ENCODE measurements at regions not wholly inside any gene's neighbourhood (a gene's known extent, or its start where the extent isn't known, plus 50 kb on each side); places are given as distances from the start of the nearest gene placed in this dataset.
A peak's percentile ranks its signal among the peaks of the same experiment; 100 is the strongest.

DNA sequence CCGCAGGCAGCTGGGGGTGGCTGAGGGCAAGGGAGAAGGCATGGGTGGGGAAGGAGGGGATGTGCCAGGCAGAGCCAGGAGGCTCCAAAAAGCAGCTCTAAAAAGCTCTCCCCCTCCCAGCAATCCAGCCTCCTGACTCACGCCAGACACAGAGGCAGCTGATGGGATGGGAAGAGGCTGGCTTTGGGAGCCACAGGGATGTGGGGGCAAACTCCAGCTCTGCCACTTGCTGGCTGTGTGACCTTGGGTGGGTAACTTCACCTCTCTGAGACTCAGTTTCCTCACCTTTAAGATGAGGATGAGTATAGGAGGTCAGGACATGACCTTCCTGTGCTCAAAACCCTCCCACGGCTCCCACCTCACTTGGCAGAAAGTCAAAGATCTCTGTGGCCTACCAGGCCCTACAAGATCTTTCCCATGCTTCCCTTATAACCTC lies 148.9 kb downstream of the CEBPB start:
- no peak for TF ChIP-seq Cebpa-rat (IDR thresholded peaks at IDR 0.05)
- H4K20me1 ChIP-seq = peaks cover 71% of the 10 kb centered on the region
- no peak overlapping the region for H3K27ac ChIP-seq
- peak overlapping the region; percentile 39; the same call in 1 of the 2 replicates for H3K4me3 ChIP-seq
- peaks cover 71% of the 10 kb centered on the region for H3K4me1 ChIP-seq
- H3K27me3 ChIP-seq = peaks cover 50% of the 10 kb centered on the region
- H3K9ac ChIP-seq = 0 out of 2 replicates have a peak overlapping the region, but pooled peaks have one; percentile 15
- H3K36me3 ChIP-seq = no peaks in the 10 kb centered on the region
- peak overlapping the region; percentile 91 for H3K4me2 ChIP-seq
- H3K9me3 ChIP-seq = no peaks in the 10 kb centered on the region

DNA sequence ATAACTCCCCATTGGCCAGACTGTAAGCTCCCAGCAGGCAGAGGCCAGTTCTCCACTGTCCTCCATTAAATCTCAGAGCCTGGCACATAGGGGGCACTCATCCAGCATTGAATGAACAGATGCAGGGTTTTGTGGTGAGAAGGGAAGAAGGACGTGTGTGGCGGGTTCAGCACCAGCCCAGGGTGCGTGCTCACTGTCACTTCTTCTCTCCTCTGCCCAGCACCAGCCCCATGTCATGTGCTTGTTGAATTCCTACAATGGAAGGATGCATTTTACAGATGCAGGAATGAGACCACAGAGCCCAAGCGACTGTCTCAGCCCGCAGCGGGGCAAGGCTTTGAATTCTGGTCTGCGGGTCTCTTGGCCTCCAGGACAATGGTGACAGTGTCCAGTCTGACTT lies 149.9 kb downstream of the CEBPB start:
- H3K36me3 ChIP-seq = no peaks in the 10 kb centered on the region
- no peak overlapping the region for H3K4me3 ChIP-seq
- H4K20me1 ChIP-seq = peaks cover 73% of the 10 kb centered on the region
- no peak overlapping the region for H3K9ac ChIP-seq
- TF ChIP-seq Cebpa-rat (IDR thresholded peaks at IDR 0.05) = no peak
- H3K9me3 ChIP-seq = no peaks in the 10 kb centered on the region
- H3K27me3 ChIP-seq = peaks cover 61% of the 10 kb centered on the region
- peaks cover 82% of the 10 kb centered on the region for H3K4me1 ChIP-seq
- H3K4me2 ChIP-seq = 0 out of 2 replicates have a peak overlapping the region, but pooled peaks have one; percentile 91
- no peak overlapping the region for H3K27ac ChIP-seq

DNA sequence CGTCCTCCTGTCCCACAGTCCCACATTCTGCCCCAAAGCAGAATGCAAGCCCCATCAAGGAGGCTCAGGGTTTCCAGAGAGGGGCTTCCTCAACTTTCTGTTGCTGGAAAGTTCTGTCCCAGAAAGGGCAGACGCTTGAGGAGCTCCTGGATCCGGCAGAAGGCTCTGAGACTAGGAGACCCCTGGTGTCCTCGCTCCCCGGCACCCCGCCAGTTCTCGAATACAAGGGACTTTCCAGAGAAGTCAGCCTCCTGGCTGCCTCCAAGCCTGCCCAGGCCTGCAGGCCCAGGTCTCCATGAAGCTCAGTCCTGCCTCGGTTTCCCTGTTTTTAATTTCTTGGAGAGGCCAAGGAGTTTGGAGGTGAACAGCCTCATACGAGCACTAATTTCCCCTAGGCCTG lies 150.4 kb downstream of the CEBPB start:
- H3K27me3 ChIP-seq = peaks cover 62% of the 10 kb centered on the region
- no peaks in the 10 kb centered on the region for H3K9me3 ChIP-seq
- no peak overlapping the region for H3K4me3 ChIP-seq
- no peaks in the 10 kb centered on the region for H3K36me3 ChIP-seq
- H3K9ac ChIP-seq = no peak overlapping the region
- no peak for TF ChIP-seq Cebpa-rat (IDR thresholded peaks at IDR 0.05)
- H4K20me1 ChIP-seq = peaks cover 73% of the 10 kb centered on the region
- H3K4me2 ChIP-seq = 0 out of 2 replicates have a peak overlapping the region, but pooled peaks have one; percentile 58
- H3K27ac ChIP-seq = no peak overlapping the region
- H3K4me1 ChIP-seq = peaks cover 87% of the 10 kb centered on the region

GRCh38 chr20:50341880-50342637 lies 151.4 kb downstream of the CEBPB start:
- H3K9me3 ChIP-seq = no peaks in the 10 kb centered on the region
- no peak for TF ChIP-seq Cebpa-rat (IDR thresholded peaks at IDR 0.05)

DNA sequence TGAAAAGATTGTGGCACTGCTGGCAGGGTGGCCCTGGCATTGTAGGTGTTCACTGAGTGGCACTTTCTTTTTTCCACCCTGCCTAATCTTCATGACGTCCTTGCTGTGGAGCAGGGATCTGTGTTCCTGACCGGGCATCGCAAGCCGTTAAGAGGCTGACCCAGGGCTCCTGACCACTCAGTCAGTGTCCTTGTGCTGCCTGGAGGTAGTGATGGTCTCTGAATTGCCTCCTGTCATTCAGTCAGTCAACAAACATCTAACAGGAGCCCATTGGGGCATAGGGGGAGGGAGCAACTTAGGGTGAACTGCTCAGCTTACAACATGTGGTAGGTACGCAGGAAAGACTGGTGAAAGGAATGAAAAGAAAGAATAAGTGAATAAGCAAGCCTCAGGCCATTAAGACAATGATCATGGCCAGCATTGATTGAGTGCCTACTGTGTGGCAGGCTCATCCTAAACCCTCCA lies 152.0 kb downstream of the CEBPB start:
- Histone ChIP-seq H3K9ac (no peak overlapping the region), H4K20me1 (peaks cover 70% of the 10 kb centered on the region), H3K4me1 (peaks cover 100% of the 10 kb centered on the region), H3K4me3 (no peak overlapping the region), H3K36me3 (no peaks in the 10 kb centered on the region), H3K4me2 (peak overlapping the region; percentile 58), H3K27ac (no peak overlapping the region), H3K27me3 (peaks cover 62% of the 10 kb centered on the region), H3K9me3 (no peaks in the 10 kb centered on the region)
- TF ChIP-seq Cebpa-rat (IDR thresholded peaks at IDR 0.05) = no peak

More at GRCh38 chr20:50341880-50342637, 151.4 kb downstream of the CEBPB start:
- Histone ChIP-seq H3K9ac (no peak overlapping the region), H3K4me3 (no peak overlapping the region), H4K20me1 (peaks cover 73% of the 10 kb centered on the region), H3K27ac (no peak overlapping the region), H3K36me3 (no peaks in the 10 kb centered on the region), H3K4me2 (peak overlapping the region; percentile 58), H3K27me3 (peaks cover 62% of the 10 kb centered on the region), H3K4me1 (peaks cover 97% of the 10 kb centered on the region)

DNA sequence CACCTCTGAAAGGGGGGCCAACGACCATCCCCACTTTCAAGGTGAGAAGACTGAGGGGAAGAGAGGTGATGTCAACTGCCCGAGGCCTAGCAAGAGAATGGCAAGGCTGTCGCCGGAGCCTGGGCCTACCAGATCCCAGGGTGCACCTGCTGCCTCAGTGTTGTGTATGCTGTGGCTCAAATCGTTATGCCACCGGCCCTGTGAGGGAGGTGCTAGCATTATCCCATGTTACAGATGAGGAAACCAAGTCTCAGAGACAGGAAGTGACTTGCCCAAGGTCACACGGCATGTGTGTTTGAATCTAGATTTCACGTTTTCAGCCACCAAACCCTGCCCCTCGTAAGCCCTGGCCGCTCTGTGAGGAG lies 152.5 kb downstream of the CEBPB start:
- no peaks in the 10 kb centered on the region for H3K9me3 ChIP-seq
- no peak overlapping the region for H3K9ac ChIP-seq
- TF ChIP-seq Cebpa-rat (IDR thresholded peaks at IDR 0.05) = no peak
- peaks cover 100% of the 10 kb centered on the region for H3K4me1 ChIP-seq
- H3K27ac ChIP-seq = no peak overlapping the region
- peaks cover 62% of the 10 kb centered on the region for H3K27me3 ChIP-seq
- H3K36me3 ChIP-seq = no peaks in the 10 kb centered on the region
- H4K20me1 ChIP-seq = peaks cover 66% of the 10 kb centered on the region
- no peak overlapping the region for H3K4me3 ChIP-seq
- peak overlapping the region; percentile 58 for H3K4me2 ChIP-seq

DNA sequence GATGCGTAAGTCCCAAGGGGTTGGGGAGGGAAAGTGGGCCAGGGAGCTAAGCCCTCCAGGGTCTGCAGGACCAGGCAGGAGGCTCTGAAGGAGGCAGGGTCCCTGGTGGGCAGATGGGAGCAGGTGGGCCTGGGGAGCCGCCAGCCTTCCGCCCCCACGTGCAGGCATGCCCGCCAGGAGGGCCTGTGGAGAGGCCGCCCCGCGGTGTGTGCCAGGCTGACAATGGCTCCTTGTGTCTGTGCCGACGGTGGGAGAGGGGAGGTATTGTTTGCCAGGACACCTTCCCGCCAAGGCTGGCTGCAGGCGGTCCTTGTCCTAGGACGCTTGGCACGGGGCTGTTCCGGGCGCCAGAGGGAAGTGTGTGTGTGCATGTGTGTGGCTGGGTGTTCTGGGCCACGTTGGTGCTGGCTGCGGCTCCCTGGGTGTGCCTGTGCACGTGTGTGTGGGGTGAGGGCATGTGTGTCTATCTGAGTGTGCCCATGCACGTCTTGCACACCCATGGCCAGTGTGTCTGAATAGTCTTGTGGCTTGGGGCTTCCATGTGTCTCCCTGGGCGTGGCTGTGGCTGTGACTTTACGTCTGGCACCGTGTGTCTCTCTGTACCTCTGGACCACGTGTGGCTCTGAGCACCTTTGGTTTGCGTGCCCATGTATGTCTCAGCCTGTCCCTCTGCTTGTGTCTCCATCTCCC lies 153.0 kb downstream of the CEBPB start:
- no peak overlapping the region for H3K4me3 ChIP-seq
- no peaks in the 10 kb centered on the region for H3K36me3 ChIP-seq
- peak overlapping the region; percentile 58 for H3K4me2 ChIP-seq
- H3K27me3 ChIP-seq = peaks cover 62% of the 10 kb centered on the region
- no peaks in the 10 kb centered on the region for H3K9me3 ChIP-seq
- H4K20me1 ChIP-seq = peaks cover 60% of the 10 kb centered on the region
- H3K4me1 ChIP-seq = peaks cover 100% of the 10 kb centered on the region
- TF ChIP-seq Cebpa-rat (IDR thresholded peaks at IDR 0.05) = no peak
- no peak overlapping the region for H3K27ac ChIP-seq
- no peak overlapping the region for H3K9ac ChIP-seq

GRCh38 chr20:50344232-50345071 lies 153.8 kb downstream of the CEBPB start:
- peaks cover 100% of the 10 kb centered on the region for H3K4me1 ChIP-seq
- no peak overlapping the region for H3K4me3 ChIP-seq
- H3K9me3 ChIP-seq = no peaks in the 10 kb centered on the region
- peaks cover 60% of the 10 kb centered on the region for H3K27me3 ChIP-seq
- TF ChIP-seq Cebpa-rat (IDR thresholded peaks at IDR 0.05) = no peak
- no peak overlapping the region for H3K9ac ChIP-seq
- peaks cover 52% of the 10 kb centered on the region for H4K20me1 ChIP-seq
- H3K36me3 ChIP-seq = no peaks in the 10 kb centered on the region
- H3K27ac ChIP-seq = no peak overlapping the region
- H3K4me2 ChIP-seq = peak overlapping the region; percentile 88

GRCh38 chr20:50345712-50346373 lies 155.2 kb downstream of the CEBPB start:
- peak overlapping the region; percentile 88 for H3K4me2 ChIP-seq
- no peaks in the 10 kb centered on the region for H3K36me3 ChIP-seq
- H3K4me3 ChIP-seq = peak overlapping the region; percentile 47
- H3K27ac ChIP-seq = peak overlapping the region; percentile 36; the same call in 1 of the 2 replicates
- peak overlapping the region; percentile 20; the same call in 1 of the 2 replicates for H3K9ac ChIP-seq
- no peak for TF ChIP-seq Cebpa-rat (IDR thresholded peaks at IDR 0.05)
- no peaks in the 10 kb centered on the region for H3K9me3 ChIP-seq
- peaks cover 38% of the 10 kb centered on the region for H4K20me1 ChIP-seq
- peaks cover 46% of the 10 kb centered on the region for H3K27me3 ChIP-seq
- H3K4me1 ChIP-seq = peaks cover 100% of the 10 kb centered on the region
